ENCODE measurements at regions not wholly inside any gene's neighbourhood (a gene's known extent, or its start where the extent isn't known, plus 50 kb on each side); places are given as distances from the start of the nearest gene placed in this dataset.

- no peak for DNase-seq
Observed at GRCh38 chr11:71102251-71102995, 150.0 kb downstream of the SHANK2 start.

GRCh38 chr11:71101606-71102005, 150.8 kb downstream of the SHANK2 start:
- WGBS, 2 donors: 83% methylated on average over 13 to 15 of the region's 17 CpGs
- Histone ChIP-seq H3K4me1 (no peaks in the 10 kb centered on the region), H3K36me3 (no peaks in the 10 kb centered on the region), H3K9me3 (no peaks in the 10 kb centered on the region), H3K27ac (no peak overlapping the region), H3K4me3 (no peak overlapping the region), H3K27me3 (peaks cover 0 to 6% (median 0%) of the 10 kb centered on the region in 4 donors)
- no peak for DNase-seq
- TF ChIP-seq POLR2A (IDR thresholded peaks at IDR 0.05): no peak
- no peak for TF ChIP-seq CTCF (IDR thresholded peaks at IDR 0.05)
- intact Hi-C loops (cut with DNase I): no loop called here

More at GRCh38 chr11:71102251-71102995, 150.0 kb downstream of the SHANK2 start:
- Histone ChIP-seq H3K4me3 (no peak overlapping the region), H3K4me1 (no peaks in the 10 kb centered on the region), H3K36me3 (no peaks in the 10 kb centered on the region), H3K9me3 (no peaks in the 10 kb centered on the region), H3K27ac (no peak overlapping the region), H3K27me3 (peaks cover 0 to 6% (median 0%) of the 10 kb centered on the region in 4 donors)
- intact Hi-C loops (cut with DNase I): no loop called here
- WGBS, 2 donors: 72 to 82% methylated on average over 6 to 10 of the region's 14 CpGs
- TF ChIP-seq CTCF (IDR thresholded peaks at IDR 0.05) (no peak), POLR2A (IDR thresholded peaks at IDR 0.05) (no peak)

- intact Hi-C loops (cut with DNase I): no loop called here
- WGBS, 2 donors: 77 to 81% methylated on average over 7 of the region's 7 CpGs
- H3K4me3 ChIP-seq: no peak overlapping the region
Observed at GRCh38 chr11:71101046-71101445, 151.3 kb downstream of the SHANK2 start.

GRCh38 chr11:71098776-71099175, 153.6 kb downstream of the SHANK2 start:
- Histone ChIP-seq H3K9me3 (no peaks in the 10 kb centered on the region), H3K36me3 (no peaks in the 10 kb centered on the region), H3K4me1 (no peaks in the 10 kb centered on the region), H3K27ac (no peak overlapping the region), H3K27me3 (peaks cover 0 to 6% (median 0%) of the 10 kb centered on the region in 4 donors), H3K4me3 (no peak overlapping the region)
- intact Hi-C loops (cut with DNase I): no loop called here
- TF ChIP-seq POLR2A (IDR thresholded peaks at IDR 0.05): no peak
- WGBS, 2 donors: 79 to 89% methylated on average over 5 to 10 of the region's 11 CpGs
- no peak for DNase-seq

More at GRCh38 chr11:71101046-71101445, 151.3 kb downstream of the SHANK2 start:
- H3K4me1 ChIP-seq: no peaks in the 10 kb centered on the region
- DNase-seq: no peak
- no peak overlapping the region for H3K27ac ChIP-seq
- peaks cover 0 to 6% (median 0%) of the 10 kb centered on the region in 4 donors for H3K27me3 ChIP-seq
- H3K9me3 ChIP-seq: no peaks in the 10 kb centered on the region
- TF ChIP-seq POLR2A (IDR thresholded peaks at IDR 0.05) (no peak), CTCF (IDR thresholded peaks at IDR 0.05) (no peak)
- no peaks in the 10 kb centered on the region for H3K36me3 ChIP-seq

GRCh38 chr11:71097506-71098240, 154.7 kb downstream of the SHANK2 start:
- H3K36me3 ChIP-seq: no peaks in the 10 kb centered on the region
- no peaks in the 10 kb centered on the region for H3K9me3 ChIP-seq
- no peak for DNase-seq
- intact Hi-C loops (cut with DNase I): no loop called here
- 74 to 86% methylated on average over 7 to 11 of the region's 12 CpGs for WGBS, 2 donors
- H3K27me3 ChIP-seq: peaks cover 0 to 6% (median 0%) of the 10 kb centered on the region in 4 donors
- TF ChIP-seq CTCF (IDR thresholded peaks at IDR 0.05) (no peak), POLR2A (IDR thresholded peaks at IDR 0.05) (no peak)
- no peaks in the 10 kb centered on the region for H3K4me1 ChIP-seq
- no peak overlapping the region for H3K4me3 ChIP-seq
- no peak overlapping the region for H3K27ac ChIP-seq
